H1 (cell line): ENCODE measurements at regions not wholly inside any gene's neighbourhood (a gene's known extent, or its start where the extent isn't known, plus 50 kb on each side); places are given as distances from the start of the nearest gene placed in this dataset.

Experiments used
- ASH2L ChIP-seq: fragments of 200-600, 300-600 bp; sonication (generic); IDR thresholded peaks from one replicate; pipeline ENCODE4 v1.7.1; 2017; ENCODE audit warnings: low read length
- TAF7 ChIP-seq: optimal IDR thresholded peaks from 2 replicates; pipeline ENCODE3; 2011; ENCODE audit warnings: low read depth, mild to moderate bottlenecking, inconsistent platforms, low read length, moderate library complexity, borderline replicate concordance
- TCF12 ChIP-seq: IDR thresholded peaks from 2 replicates; pipeline ENCODE4 v1.6.1; 2011; ENCODE audit warnings: low read depth, mild to moderate bottlenecking, low read length
- TF ChIP-seq, protein P1 (sequence below): fragments of 300-600 bp; sonication (generic); IDR thresholded peaks from 2 replicates; pipeline ENCODE4 v1.7.1; 2012; ENCODE audit warnings: low read length, moderate library complexity, mild to moderate bottlenecking, inconsistent platforms; ENCODE audit not compliant: insufficient replicate concordance

DNA sequence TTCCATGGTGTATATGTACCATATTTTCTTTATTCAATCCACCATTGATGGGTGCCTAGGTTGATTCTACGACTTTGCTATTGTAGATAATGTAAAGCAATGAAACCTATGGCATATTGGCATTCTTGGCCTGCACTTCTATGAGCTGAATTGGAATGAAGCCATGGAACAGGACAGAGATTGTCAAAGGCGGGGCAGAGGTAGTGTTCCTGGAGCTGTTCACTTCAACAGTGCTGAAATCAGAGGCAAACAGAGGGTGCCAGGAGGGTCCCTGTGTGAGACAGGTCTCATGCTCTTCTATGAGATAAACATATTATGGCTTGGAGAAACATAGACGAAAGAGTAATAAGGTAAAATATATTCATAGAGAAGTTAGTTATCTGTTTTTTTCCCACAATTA lies 342.6 kb upstream of the VCX start (continued):
- TF ChIP-seq, protein P1, sequence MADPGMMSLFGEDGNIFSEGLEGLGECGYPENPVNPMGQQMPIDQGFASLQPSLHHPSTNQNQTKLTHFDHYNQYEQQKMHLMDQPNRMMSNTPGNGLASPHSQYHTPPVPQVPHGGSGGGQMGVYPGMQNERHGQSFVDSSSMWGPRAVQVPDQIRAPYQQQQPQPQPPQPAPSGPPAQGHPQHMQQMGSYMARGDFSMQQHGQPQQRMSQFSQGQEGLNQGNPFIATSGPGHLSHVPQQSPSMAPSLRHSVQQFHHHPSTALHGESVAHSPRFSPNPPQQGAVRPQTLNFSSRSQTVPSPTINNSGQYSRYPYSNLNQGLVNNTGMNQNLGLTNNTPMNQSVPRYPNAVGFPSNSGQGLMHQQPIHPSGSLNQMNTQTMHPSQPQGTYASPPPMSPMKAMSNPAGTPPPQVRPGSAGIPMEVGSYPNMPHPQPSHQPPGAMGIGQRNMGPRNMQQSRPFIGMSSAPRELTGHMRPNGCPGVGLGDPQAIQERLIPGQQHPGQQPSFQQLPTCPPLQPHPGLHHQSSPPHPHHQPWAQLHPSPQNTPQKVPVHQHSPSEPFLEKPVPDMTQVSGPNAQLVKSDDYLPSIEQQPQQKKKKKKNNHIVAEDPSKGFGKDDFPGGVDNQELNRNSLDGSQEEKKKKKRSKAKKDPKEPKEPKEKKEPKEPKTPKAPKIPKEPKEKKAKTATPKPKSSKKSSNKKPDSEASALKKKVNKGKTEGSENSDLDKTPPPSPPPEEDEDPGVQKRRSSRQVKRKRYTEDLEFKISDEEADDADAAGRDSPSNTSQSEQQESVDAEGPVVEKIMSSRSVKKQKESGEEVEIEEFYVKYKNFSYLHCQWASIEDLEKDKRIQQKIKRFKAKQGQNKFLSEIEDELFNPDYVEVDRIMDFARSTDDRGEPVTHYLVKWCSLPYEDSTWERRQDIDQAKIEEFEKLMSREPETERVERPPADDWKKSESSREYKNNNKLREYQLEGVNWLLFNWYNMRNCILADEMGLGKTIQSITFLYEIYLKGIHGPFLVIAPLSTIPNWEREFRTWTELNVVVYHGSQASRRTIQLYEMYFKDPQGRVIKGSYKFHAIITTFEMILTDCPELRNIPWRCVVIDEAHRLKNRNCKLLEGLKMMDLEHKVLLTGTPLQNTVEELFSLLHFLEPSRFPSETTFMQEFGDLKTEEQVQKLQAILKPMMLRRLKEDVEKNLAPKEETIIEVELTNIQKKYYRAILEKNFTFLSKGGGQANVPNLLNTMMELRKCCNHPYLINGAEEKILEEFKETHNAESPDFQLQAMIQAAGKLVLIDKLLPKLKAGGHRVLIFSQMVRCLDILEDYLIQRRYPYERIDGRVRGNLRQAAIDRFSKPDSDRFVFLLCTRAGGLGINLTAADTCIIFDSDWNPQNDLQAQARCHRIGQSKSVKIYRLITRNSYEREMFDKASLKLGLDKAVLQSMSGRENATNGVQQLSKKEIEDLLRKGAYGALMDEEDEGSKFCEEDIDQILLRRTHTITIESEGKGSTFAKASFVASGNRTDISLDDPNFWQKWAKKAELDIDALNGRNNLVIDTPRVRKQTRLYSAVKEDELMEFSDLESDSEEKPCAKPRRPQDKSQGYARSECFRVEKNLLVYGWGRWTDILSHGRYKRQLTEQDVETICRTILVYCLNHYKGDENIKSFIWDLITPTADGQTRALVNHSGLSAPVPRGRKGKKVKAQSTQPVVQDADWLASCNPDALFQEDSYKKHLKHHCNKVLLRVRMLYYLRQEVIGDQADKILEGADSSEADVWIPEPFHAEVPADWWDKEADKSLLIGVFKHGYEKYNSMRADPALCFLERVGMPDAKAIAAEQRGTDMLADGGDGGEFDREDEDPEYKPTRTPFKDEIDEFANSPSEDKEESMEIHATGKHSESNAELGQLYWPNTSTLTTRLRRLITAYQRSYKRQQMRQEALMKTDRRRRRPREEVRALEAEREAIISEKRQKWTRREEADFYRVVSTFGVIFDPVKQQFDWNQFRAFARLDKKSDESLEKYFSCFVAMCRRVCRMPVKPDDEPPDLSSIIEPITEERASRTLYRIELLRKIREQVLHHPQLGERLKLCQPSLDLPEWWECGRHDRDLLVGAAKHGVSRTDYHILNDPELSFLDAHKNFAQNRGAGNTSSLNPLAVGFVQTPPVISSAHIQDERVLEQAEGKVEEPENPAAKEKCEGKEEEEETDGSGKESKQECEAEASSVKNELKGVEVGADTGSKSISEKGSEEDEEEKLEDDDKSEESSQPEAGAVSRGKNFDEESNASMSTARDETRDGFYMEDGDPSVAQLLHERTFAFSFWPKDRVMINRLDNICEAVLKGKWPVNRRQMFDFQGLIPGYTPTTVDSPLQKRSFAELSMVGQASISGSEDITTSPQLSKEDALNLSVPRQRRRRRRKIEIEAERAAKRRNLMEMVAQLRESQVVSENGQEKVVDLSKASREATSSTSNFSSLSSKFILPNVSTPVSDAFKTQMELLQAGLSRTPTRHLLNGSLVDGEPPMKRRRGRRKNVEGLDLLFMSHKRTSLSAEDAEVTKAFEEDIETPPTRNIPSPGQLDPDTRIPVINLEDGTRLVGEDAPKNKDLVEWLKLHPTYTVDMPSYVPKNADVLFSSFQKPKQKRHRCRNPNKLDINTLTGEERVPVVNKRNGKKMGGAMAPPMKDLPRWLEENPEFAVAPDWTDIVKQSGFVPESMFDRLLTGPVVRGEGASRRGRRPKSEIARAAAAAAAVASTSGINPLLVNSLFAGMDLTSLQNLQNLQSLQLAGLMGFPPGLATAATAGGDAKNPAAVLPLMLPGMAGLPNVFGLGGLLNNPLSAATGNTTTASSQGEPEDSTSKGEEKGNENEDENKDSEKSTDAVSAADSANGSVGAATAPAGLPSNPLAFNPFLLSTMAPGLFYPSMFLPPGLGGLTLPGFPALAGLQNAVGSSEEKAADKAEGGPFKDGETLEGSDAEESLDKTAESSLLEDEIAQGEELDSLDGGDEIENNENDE, result no peak
- TF ChIP-seq TCF12, result no peak
- no peak for TF ChIP-seq ASH2L
- TF ChIP-seq TAF7, result no peak
